ENCODE measurements at regions not wholly inside any gene's neighbourhood (a gene's known extent, or its start where the extent isn't known, plus 50 kb on each side); places are given as distances from the start of the nearest gene placed in this dataset.
"Not testable (repeated sequence)": the region's sequence is repeated elsewhere in the genome, so short reads cannot be mapped to it uniquely, and the experiment has no call there.

- DNase-seq: no peak
Observed at GRCh38 chr2:121061633-121062032, 223.4 kb downstream of the TFCP2L1 start.

- no peak for DNase-seq
Observed at GRCh38 chr2:121063471-121063870, 221.5 kb downstream of the TFCP2L1 start.

GRCh38 chr2:121064186-121064585 lies 220.8 kb downstream of the TFCP2L1 start:
- no peak for DNase-seq

GRCh38 chr2:121065239-121065638 lies 219.8 kb downstream of the TFCP2L1 start:
- no peak for DNase-seq

- DNase-seq: no peak
Observed at GRCh38 chr2:121066526-121066925, 218.5 kb downstream of the TFCP2L1 start.

- no peak for DNase-seq
Observed at GRCh38 chr2:121068851-121069250, 216.2 kb downstream of the TFCP2L1 start.

- no peak for DNase-seq
Observed at GRCh38 chr2:121069434-121069969, 215.5 kb downstream of the TFCP2L1 start.

- not testable (repeated sequence) for DNase-seq
Observed at GRCh38 chr2:121070061-121070460, 214.9 kb downstream of the TFCP2L1 start.

- DNase-seq: no peak
Observed at GRCh38 chr2:121071034-121071504, 213.9 kb downstream of the TFCP2L1 start.

- no peak for DNase-seq
Observed at GRCh38 chr2:121072784-121073183, 212.2 kb downstream of the TFCP2L1 start.

GRCh38 chr2:121073320-121074210 lies 211.4 kb downstream of the TFCP2L1 start:
- no peak for DNase-seq

- DNase-seq: no peak
Observed at GRCh38 chr2:121074293-121074932, 210.6 kb downstream of the TFCP2L1 start.

GRCh38 chr2:121075006-121075551 lies 209.9 kb downstream of the TFCP2L1 start:
- no peak for DNase-seq

GRCh38 chr2:121075641-121076497 lies 209.1 kb downstream of the TFCP2L1 start:
- no peak for DNase-seq

- DNase-seq: no peak
Observed at GRCh38 chr2:121076498-121076820, 208.5 kb downstream of the TFCP2L1 start.

- DNase-seq: no peak
Observed at GRCh38 chr2:121076885-121077549, 208.0 kb downstream of the TFCP2L1 start.

GRCh38 chr2:121078899-121079298 lies 206.1 kb downstream of the TFCP2L1 start:
- DNase-seq: no peak

GRCh38 chr2:121080013-121080772 lies 204.8 kb downstream of the TFCP2L1 start:
- no peak for DNase-seq

- DNase-seq: no peak
Observed at GRCh38 chr2:121081701-121082100, 203.3 kb downstream of the TFCP2L1 start.

GRCh38 chr2:121082191-121082590 lies 202.8 kb downstream of the TFCP2L1 start:
- DNase-seq: no peak

GRCh38 chr2:121084130-121084680 lies 200.8 kb downstream of the TFCP2L1 start:
- DNase-seq: no peak
